ENCODE measurements at regions not wholly inside any gene's neighbourhood (a gene's known extent, or its start where the extent isn't known, plus 50 kb on each side); places are given as distances from the start of the nearest gene placed in this dataset.

DNA sequence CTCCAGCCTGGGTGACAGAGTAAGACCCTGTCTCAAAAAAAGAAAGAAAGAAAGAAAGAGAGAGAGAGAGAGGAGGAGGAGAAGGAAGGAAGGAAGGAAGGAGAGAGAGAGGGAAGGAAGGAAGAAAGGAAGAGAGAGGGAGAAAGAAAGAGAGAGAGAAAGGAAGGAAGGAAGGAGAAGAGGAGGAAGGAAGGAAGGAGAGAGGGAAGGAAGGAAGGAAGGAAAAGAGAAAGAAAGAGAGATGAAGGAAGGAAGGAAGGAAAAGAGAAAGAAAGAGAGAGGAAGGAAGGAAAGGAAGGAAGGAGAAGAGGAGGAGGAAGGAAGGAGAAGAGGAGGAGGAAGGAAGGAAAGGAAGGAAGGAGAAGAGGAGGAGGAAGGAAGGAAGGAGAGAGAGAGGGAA, 82.2 kb upstream of the ATP1B1 start:
- TF ChIP-seq, protein P1, sequence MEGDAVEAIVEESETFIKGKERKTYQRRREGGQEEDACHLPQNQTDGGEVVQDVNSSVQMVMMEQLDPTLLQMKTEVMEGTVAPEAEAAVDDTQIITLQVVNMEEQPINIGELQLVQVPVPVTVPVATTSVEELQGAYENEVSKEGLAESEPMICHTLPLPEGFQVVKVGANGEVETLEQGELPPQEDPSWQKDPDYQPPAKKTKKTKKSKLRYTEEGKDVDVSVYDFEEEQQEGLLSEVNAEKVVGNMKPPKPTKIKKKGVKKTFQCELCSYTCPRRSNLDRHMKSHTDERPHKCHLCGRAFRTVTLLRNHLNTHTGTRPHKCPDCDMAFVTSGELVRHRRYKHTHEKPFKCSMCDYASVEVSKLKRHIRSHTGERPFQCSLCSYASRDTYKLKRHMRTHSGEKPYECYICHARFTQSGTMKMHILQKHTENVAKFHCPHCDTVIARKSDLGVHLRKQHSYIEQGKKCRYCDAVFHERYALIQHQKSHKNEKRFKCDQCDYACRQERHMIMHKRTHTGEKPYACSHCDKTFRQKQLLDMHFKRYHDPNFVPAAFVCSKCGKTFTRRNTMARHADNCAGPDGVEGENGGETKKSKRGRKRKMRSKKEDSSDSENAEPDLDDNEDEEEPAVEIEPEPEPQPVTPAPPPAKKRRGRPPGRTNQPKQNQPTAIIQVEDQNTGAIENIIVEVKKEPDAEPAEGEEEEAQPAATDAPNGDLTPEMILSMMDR (IDR thresholded peaks at IDR 0.05; ENCODE audit: insufficient read depth, missing control alignments), result no peak
- no peak for DNase-seq (ENCODE audit: insufficient read length, low spot score)
- FAIRE-seq, result no peak

DNA sequence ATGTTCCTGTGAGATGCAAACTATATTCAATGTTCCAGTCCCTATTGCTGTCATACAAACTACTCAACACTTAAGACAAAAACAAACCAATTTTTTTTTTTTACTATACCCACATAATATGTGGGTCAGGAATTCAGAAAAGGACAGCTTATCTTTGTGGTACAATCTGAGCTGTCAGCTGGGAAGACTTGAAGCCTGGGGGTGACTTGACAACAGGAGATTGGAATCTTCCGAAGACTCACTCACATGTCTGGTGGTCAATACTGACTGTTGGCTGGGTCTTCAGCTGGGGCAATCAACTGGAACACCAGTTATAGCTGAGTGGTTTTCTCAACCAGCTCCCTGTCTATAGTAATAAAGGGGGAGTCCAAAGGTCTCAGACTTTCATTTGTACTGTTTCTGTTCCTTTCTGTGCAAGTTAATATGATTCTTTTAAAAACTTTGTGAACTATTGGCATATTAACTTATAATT, 81.7 kb upstream of the ATP1B1 start:
- FAIRE-seq (no peak), DNase-seq (ENCODE audit: insufficient read length, low spot score) (no peak)
- TF ChIP-seq, protein P1 (IDR thresholded peaks at IDR 0.05; ENCODE audit: insufficient read depth, missing control alignments), result no peak

DNA sequence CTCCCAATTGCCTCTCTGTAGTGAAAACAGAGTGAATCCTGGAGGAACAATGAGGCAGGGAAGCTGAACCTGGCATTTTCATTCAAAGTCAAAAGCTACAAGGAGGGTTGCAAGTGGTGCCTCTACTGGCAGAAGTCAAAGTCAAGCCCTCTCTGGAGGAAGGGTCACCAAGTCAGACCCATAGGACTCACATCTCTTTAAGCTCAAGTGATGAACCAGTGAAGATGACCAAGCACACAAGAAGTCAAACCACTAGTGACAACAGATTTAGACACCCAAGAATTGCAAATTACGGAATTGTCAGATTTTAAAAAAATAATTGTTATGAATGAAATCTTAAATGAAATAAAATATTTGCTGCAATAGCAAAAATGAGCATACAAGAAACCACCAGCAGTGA, 81.1 kb upstream of the ATP1B1 start:
- DNase-seq (ENCODE audit: insufficient read length, low spot score) (no peak), FAIRE-seq (no peak)
- TF ChIP-seq, protein P1 (IDR thresholded peaks at IDR 0.05; ENCODE audit: insufficient read depth, missing control alignments), result no peak

DNA sequence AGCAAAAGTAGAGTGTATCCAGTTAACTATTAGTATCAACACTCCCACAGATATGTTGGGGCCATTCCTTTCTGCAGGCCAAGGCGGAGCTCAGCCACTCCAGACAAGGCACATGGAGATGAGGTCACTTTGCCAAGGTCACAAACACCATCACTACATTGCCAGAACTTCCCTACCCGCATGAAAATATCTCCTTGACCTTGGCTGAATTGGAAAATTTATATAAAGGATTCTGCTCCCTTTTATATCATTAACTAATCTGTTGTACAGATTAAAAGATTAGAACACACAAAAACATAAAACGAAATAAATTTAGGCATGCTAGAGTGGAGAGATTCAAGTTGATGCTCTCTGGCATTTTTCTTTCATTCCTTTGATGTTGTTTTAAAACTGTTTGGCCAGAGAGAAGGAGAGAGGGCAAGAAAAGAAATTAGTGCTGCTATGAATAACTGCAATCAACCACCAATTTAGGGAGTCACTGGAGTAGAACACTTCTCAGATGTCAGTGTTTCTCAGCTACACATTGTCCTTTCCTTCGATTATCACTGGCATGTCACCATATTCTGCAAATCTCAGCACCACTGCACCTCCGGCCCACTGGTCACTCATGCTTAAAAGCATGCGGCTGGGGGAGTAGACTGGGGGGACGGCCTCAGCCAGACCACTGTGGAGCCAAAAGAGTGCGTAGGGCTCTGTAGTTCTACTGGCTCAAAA, 78.7 kb upstream of the ATP1B1 start:
- FAIRE-seq (no peak), DNase-seq (ENCODE audit: insufficient read length, low spot score) (no peak)
- TF ChIP-seq, protein P1 (IDR thresholded peaks at IDR 0.05; ENCODE audit: insufficient read depth, missing control alignments), result no peak

DNA sequence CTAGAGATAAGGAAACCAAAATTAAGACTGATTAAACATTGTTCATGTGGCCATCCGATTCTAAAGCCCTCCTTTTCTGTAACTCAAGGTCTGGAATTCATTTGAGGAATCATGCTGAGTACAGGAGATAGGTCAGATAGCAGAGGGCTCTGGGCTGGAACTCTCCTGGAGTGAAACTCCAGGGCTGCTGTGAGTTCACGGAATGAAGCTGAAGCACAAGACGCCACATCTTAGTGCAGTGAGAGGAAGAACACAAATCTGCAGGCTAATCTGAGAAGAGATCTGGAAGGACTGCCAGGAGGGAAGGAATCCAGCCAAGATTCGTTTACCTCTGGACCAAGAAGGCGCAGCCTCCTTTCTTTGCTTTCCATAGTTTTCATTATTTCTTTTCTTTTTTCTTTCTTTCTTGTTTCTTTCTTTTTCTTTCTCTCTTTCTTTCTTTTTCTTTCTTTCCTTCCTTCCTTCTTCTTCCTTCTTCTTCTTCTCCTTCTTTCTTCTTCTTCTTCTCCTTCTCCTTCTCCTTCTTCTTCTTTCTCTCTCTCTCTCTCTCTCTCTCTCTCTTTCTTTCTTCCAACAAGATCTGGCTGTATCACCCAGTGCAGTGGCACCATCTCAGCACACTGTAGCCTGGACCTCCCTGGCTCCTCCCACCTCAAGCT, 74.8 kb upstream of the ATP1B1 start:
- FAIRE-seq, result no peak
- no peak for DNase-seq (ENCODE audit: insufficient read length, low spot score)
- TF ChIP-seq, protein P1 (IDR thresholded peaks at IDR 0.05; ENCODE audit: insufficient read depth, missing control alignments), result no peak

DNA sequence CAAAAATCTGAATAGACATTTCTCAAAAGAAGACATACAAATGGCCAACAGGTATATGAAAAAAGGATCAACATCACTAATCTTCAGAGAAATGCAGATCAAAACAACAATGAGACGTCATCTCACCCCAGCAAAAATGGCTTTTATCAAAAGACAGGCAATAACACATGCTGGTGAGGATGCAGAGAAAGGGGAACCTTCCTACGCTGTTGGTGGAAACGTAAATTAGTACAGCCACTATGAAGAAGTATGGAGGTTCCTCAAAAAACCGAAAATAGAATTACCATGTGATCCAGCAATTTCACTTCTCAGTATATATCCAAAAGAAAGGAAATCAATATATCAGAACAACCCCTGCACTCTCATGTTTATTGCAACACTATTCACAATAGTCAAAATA, 65.1 kb upstream of the ATP1B1 start:
- FAIRE-seq (no peak), DNase-seq (ENCODE audit: insufficient read length, low spot score) (no peak)
- TF ChIP-seq, protein P1 (IDR thresholded peaks at IDR 0.05; ENCODE audit: insufficient read depth, missing control alignments), result no peak

DNA sequence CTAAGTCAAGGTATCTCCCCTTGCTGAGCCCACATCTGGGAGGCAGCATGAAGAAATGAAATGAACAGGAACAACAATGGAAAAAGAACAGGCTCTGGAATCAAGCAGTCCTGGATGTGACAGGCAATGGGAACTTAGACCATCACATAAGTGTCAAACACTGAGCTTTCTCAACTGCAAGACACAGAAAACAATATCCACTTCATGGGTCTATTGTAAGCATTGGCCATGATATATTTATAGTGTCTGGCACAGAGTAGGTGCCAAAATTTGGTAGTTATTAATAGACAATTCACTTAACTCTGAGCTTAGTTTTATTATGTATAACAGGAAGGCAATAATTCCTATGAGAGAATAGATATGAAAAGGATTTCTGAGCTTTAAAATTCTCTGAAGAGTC, 64.1 kb upstream of the ATP1B1 start:
- no peak for FAIRE-seq
- DNase-seq (ENCODE audit: insufficient read length, low spot score), result no peak
- TF ChIP-seq, protein P1 (IDR thresholded peaks at IDR 0.05; ENCODE audit: insufficient read depth, missing control alignments), result no peak
